H9 (cell line): ENCODE measurements at regions not wholly inside any gene's neighbourhood (a gene's known extent, or its start where the extent isn't known, plus 50 kb on each side); places are given as distances from the start of the nearest gene placed in this dataset.

Experiments
- DNase-seq: peaks from one replicate; pipeline ENCODE4 v3.0.0-alpha.2; 2017
- H2AFZ ChIP-seq: one replicate; pipeline ENCODE4 v1.6.1; 2013; ENCODE audit warnings: mild to moderate bottlenecking, low read length, control low read depth, moderate library complexity
- H2AK5ac ChIP-seq: 2 replicates; pipeline ENCODE4 v1.6.1; 2013; ENCODE audit warnings: low read length, control low read depth, mixed read lengths; ENCODE audit not compliant: insufficient read length
- H2BK120ac ChIP-seq: one replicate; pipeline ENCODE4 v1.6.1; 2013; ENCODE audit warnings: low read depth, mild to moderate bottlenecking, low read length, control low read depth, inconsistent platforms; ENCODE audit not compliant: poor library complexity, severe bottlenecking
- H2BK12ac ChIP-seq: 2 replicates; pipeline ENCODE4 v1.6.1; 2013; ENCODE audit warnings: low read length, control low read depth, mixed read lengths, low read depth; ENCODE audit not compliant: insufficient read length
- H2BK15ac ChIP-seq: 2 replicates; pipeline ENCODE4 v1.6.1; 2013; ENCODE audit warnings: low read depth, low read length, control low read depth
- H2BK20ac ChIP-seq: one replicate; pipeline ENCODE4 v1.6.1; 2013; ENCODE audit warnings: low read depth, mild to moderate bottlenecking, low read length, control low read depth, inconsistent platforms; ENCODE audit not compliant: poor library complexity, severe bottlenecking
- H2BK5ac ChIP-seq: 2 replicates; pipeline ENCODE4 v1.6.1; 2013; ENCODE audit warnings: low read length, control low read depth, mixed read lengths; ENCODE audit not compliant: insufficient read length
- H3K14ac ChIP-seq: 2 replicates; pipeline ENCODE4 v1.6.1; 2013; ENCODE audit warnings: low read length, control low read depth; ENCODE audit not compliant: insufficient read depth
- H3K18ac ChIP-seq: 2 replicates; pipeline ENCODE4 v1.6.1; 2013; ENCODE audit warnings: low read depth, mild to moderate bottlenecking, mixed read lengths, low read length, control low read depth; ENCODE audit not compliant: insufficient read length
- H3K23ac ChIP-seq: 2 replicates; pipeline ENCODE4 v1.6.1; 2013; ENCODE audit warnings: low read length, control low read depth, mixed read lengths, low read depth; ENCODE audit not compliant: insufficient read length
- H3K23me2 ChIP-seq: 2 replicates; pipeline ENCODE4 v1.6.1; 2013; ENCODE audit warnings: low read depth, mild to moderate bottlenecking, mixed read lengths, low read length, control low read depth; ENCODE audit not compliant: insufficient read length, poor library complexity, severe bottlenecking
- H3K27ac ChIP-seq: 2 replicates; pipeline ENCODE4 v1.5.1; 2013; ENCODE audit warnings: low read length, control low read depth, mixed read lengths, low read depth; ENCODE audit not compliant: insufficient read length
- H3K27me3 ChIP-seq: 2 replicates; pipeline ENCODE4 v1.6.1; 2013; ENCODE audit warnings: low read length, control low read depth, inconsistent platforms; ENCODE audit not compliant: insufficient read depth
- H3K4ac ChIP-seq: 2 replicates; pipeline ENCODE4 v1.6.1; 2013; ENCODE audit warnings: low read depth, mild to moderate bottlenecking, control low read depth, inconsistent platforms, low read length, moderate library complexity
- H3K4me1 ChIP-seq: 2 replicates; pipeline ENCODE4 v1.6.1; 2013; ENCODE audit warnings: low read length, control low read depth, inconsistent platforms; ENCODE audit not compliant: insufficient read depth
- H3K4me2 ChIP-seq: 2 replicates; pipeline ENCODE4 v1.6.1; 2013; ENCODE audit warnings: low read length, control low read depth, mixed read lengths; ENCODE audit not compliant: insufficient read length, insufficient read depth
- H3K56ac ChIP-seq: 2 replicates; pipeline ENCODE4 v1.6.1; 2013; ENCODE audit warnings: low read depth, mild to moderate bottlenecking, mixed read lengths, low read length, control low read depth; ENCODE audit not compliant: insufficient read length
- H3K79me1 ChIP-seq: 2 replicates; pipeline ENCODE4 v1.6.1; 2013; ENCODE audit warnings: low read depth, mild to moderate bottlenecking, moderate library complexity, low read length, control low read depth, inconsistent platforms; ENCODE audit not compliant: insufficient read depth, poor library complexity, severe bottlenecking
- H3K79me2 ChIP-seq: 2 replicates; pipeline ENCODE4 v1.6.1; 2013; ENCODE audit warnings: low read length, control low read depth, inconsistent platforms; ENCODE audit not compliant: insufficient read depth
- H3K9ac ChIP-seq: 2 replicates; pipeline ENCODE4 v1.6.1; 2013; ENCODE audit warnings: low read length, control low read depth, mixed read lengths; ENCODE audit not compliant: insufficient read length; ENCODE audit errors: extremely low read depth
- H3K9me3 ChIP-seq: one replicate; pipeline ENCODE4 v1.6.1; 2013; ENCODE audit warnings: low read depth, low read length, inconsistent platforms; ENCODE audit not compliant: control insufficient read depth
- H3T11ph ChIP-seq: one replicate; pipeline ENCODE4 v1.6.1; 2013; ENCODE audit warnings: mild to moderate bottlenecking, low read length, control low read depth, inconsistent platforms
- H4K20me1 ChIP-seq: one replicate; pipeline ENCODE4 v1.6.1; 2013; ENCODE audit not compliant: control insufficient read depth, insufficient read length, insufficient read depth
- H4K5ac ChIP-seq: 2 replicates; pipeline ENCODE4 v1.6.1; 2013; ENCODE audit warnings: low read depth, mild to moderate bottlenecking, mixed read lengths, low read length, control low read depth; ENCODE audit not compliant: insufficient read length
- H4K8ac ChIP-seq: replicated peaks from 2 replicates; pipeline ENCODE4 v1.6.1; 2013; ENCODE audit warnings: low read length, control low read depth, mixed read lengths, low read depth; ENCODE audit not compliant: insufficient read length
- H4K91ac ChIP-seq: 2 replicates; pipeline ENCODE4 v1.6.1; 2013; ENCODE audit warnings: low read depth, mild to moderate bottlenecking, moderate library complexity, mixed read lengths, low read length, control low read depth; ENCODE audit not compliant: insufficient read length
- H3K27ac Mint-ChIP-seq, 3 experiments: 2 replicates in 2 of 3; 3 replicates in 1 of 3; pipeline ENCODE4 v1.8.0; 2020 to 2021; ENCODE audit warnings: mixed read lengths in 3 of 3, mild to moderate bottlenecking in 1 of 3, moderate library complexity in 1 of 3
- H3K27me3 Mint-ChIP-seq: 2 replicates; pipeline ENCODE4 v1.8.0; 2021; ENCODE audit warnings: low read depth, mild to moderate bottlenecking, moderate library complexity, mixed read lengths
- H3K36me3 Mint-ChIP-seq, 3 experiments: 2 replicates in 2 of 3; 3 replicates in 1 of 3; pipeline ENCODE4 v1.8.0; 2020 to 2021; ENCODE audit warnings: low read depth in 3 of 3, mixed read lengths in 3 of 3; ENCODE audit not compliant: insufficient read depth in 1 of 3
- H3K4me1 Mint-ChIP-seq, 2 experiments: 2 replicates each; pipeline ENCODE4 v1.8.0; 2020; ENCODE audit warnings: mixed read lengths in 2 of 2
- H3K4me3 Mint-ChIP-seq, 2 experiments: 2 replicates in 1 of 2; 3 replicates in 1 of 2; pipeline ENCODE4 v1.8.0; 2020 to 2021; ENCODE audit warnings: mild to moderate bottlenecking in 2 of 2, mixed read lengths in 2 of 2, moderate library complexity in 1 of 2
- H3K9me3 Mint-ChIP-seq, 2 experiments: 2 replicates in 1 of 2; 3 replicates in 1 of 2; pipeline ENCODE4 v1.8.0; 2020; ENCODE audit warnings: mild to moderate bottlenecking in 2 of 2, mixed read lengths in 2 of 2, moderate library complexity in 1 of 2
- CTCF ChIP-seq: fragments of 200-600 bp; sonication (generic); conservative IDR thresholded peaks from 3 replicates; pipeline ENCODE4 v1.8.0; 2021; ENCODE audit warnings: antibody characterized with exemption, mild to moderate bottlenecking

GRCh38 chr1:192729500-192729899 lies 79.3 kb upstream of the RGS2 start:
- H3K4me3 Mint-ChIP-seq = no peak overlapping the region
- Histone ChIP-seq H4K5ac (no peak overlapping the region), H2BK12ac (no peak overlapping the region), H2BK20ac (no peak overlapping the region), H3K9ac (no peak overlapping the region), H3K23me2 (no peaks in the 10 kb centered on the region), H2AFZ (no peak overlapping the region), H2BK120ac (no peak overlapping the region), H3K56ac (no peak overlapping the region), H3K4ac (no peak overlapping the region), H4K91ac (no peak overlapping the region), H3K27ac (no peak overlapping the region), H4K20me1 (no peaks in the 10 kb centered on the region), H4K8ac (no peak overlapping the region), H3K4me2 (no peak overlapping the region), H3K14ac (no peak overlapping the region), H3T11ph (no peak overlapping the region), H3K79me2 (no peaks in the 10 kb centered on the region), H3K9me3 (no peaks in the 10 kb centered on the region), H2AK5ac (no peak overlapping the region), H3K18ac (no peak overlapping the region), H3K27me3 (no peaks in the 10 kb centered on the region), H3K79me1 (no peaks in the 10 kb centered on the region), H2BK15ac (no peak overlapping the region), H3K23ac (no peak overlapping the region), H3K4me1 (no peaks in the 10 kb centered on the region), H2BK5ac (no peak overlapping the region)
- H3K36me3 Mint-ChIP-seq = peaks cover 0 to 6% (median 0%) of the 10 kb centered on the region in 3 experiments; a peak in 1 of 7 replicates
- no peaks in the 10 kb centered on the region; a peak in 1 of 5 replicates for H3K9me3 Mint-ChIP-seq
- no peaks in the 10 kb centered on the region for H3K27me3 Mint-ChIP-seq
- TF ChIP-seq CTCF = no peak
- H3K4me1 Mint-ChIP-seq = 0 out of 4 replicates have a peak, but pooled peaks cover 0 to 4% of the 10 kb centered on the region in 2 experiments
- no peak overlapping the region for H3K27ac Mint-ChIP-seq
- no peak for DNase-seq
